ENCODE measurements at regions not wholly inside any gene's neighbourhood (a gene's known extent, or its start where the extent isn't known, plus 50 kb on each side); places are given as distances from the start of the nearest gene placed in this dataset.

- CTCF ChIA-PET: no interaction called here
- in situ Hi-C loops (cut with HindIII; ENCODE audit: low pct_unique_long_range_greater_than_20kb, low sequenced_read_pairs) (no loop called here), intact Hi-C loops (cut with micrococcal nuclease; ENCODE audit: unreplicated experiment) (no loop called here)
- Histone ChIP-seq H3K4me1 (ENCODE audit: control insufficient read depth, insufficient read depth, low read length) (no peaks in the 10 kb centered on the region), H3K9me3 (ENCODE audit: control insufficient read depth, insufficient read depth, low read depth, low read length) (no peaks in the 10 kb centered on the region), H3K27ac (ENCODE audit: low read length) (no peak overlapping the region), H3K27me3 (ENCODE audit: control insufficient read depth, insufficient read depth, low read length) (no peaks in the 10 kb centered on the region; the same call in 1 of the 2 replicates), H3K36me3 (ENCODE audit: control insufficient read depth, insufficient read depth, low read length) (no peaks in the 10 kb centered on the region), H3K4me3 (ENCODE audit: low read depth in 2 of 2, low read length in 2 of 2) (no peak overlapping the region)
- BruUV-seq (replicated peaks): no TSS peak
- DNase-seq (ENCODE audit: low read depth, low spot score) (no peak), ATAC-seq (no peak)
- POLR2A ChIA-PET: no interaction called here
- TF ChIP-seq REST (IDR thresholded peaks at IDR 0.05; ENCODE audit: insufficient read depth in 1 of 2, low read depth in 2 of 2, low read length in 1 of 2): no peak
- no peak for TF ChIP-seq POLR2AphosphoS5 (IDR thresholded peaks at IDR 0.05; ENCODE audit: low read depth, low read length)
- TF ChIP-seq, protein P1, sequence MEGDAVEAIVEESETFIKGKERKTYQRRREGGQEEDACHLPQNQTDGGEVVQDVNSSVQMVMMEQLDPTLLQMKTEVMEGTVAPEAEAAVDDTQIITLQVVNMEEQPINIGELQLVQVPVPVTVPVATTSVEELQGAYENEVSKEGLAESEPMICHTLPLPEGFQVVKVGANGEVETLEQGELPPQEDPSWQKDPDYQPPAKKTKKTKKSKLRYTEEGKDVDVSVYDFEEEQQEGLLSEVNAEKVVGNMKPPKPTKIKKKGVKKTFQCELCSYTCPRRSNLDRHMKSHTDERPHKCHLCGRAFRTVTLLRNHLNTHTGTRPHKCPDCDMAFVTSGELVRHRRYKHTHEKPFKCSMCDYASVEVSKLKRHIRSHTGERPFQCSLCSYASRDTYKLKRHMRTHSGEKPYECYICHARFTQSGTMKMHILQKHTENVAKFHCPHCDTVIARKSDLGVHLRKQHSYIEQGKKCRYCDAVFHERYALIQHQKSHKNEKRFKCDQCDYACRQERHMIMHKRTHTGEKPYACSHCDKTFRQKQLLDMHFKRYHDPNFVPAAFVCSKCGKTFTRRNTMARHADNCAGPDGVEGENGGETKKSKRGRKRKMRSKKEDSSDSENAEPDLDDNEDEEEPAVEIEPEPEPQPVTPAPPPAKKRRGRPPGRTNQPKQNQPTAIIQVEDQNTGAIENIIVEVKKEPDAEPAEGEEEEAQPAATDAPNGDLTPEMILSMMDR (IDR thresholded peaks at IDR 0.05): no peak
- TF ChIP-seq TCF7L2 (IDR thresholded peaks at IDR 0.05; ENCODE audit: low read depth, low read length): no peak
- no peak for TF ChIP-seq SIN3A (IDR thresholded peaks at IDR 0.05; ENCODE audit: borderline replicate concordance, insufficient read depth, low read depth, low read length)
Observed at GRCh38 chr14:22460461-22461195, 128.4 kb downstream of the DAD1 start.

- DNase-seq (ENCODE audit: low read depth, low spot score) (no peak), ATAC-seq (no peak)
- Histone ChIP-seq H3K27ac (ENCODE audit: low read length) (no peak overlapping the region), H3K27me3 (ENCODE audit: control insufficient read depth, insufficient read depth, low read length) (peaks cover 5% of the 10 kb centered on the region), H3K4me3 (ENCODE audit: low read depth in 2 of 2, low read length in 2 of 2) (no peak overlapping the region), H3K9me3 (ENCODE audit: control insufficient read depth, insufficient read depth, low read depth, low read length) (no peaks in the 10 kb centered on the region), H3K36me3 (ENCODE audit: control insufficient read depth, insufficient read depth, low read length) (no peaks in the 10 kb centered on the region), H3K4me1 (ENCODE audit: control insufficient read depth, insufficient read depth, low read length) (no peaks in the 10 kb centered on the region)
- ChIA-PET CTCF (no interaction called here), POLR2A (no interaction called here)
- in situ Hi-C loops (cut with HindIII; ENCODE audit: low pct_unique_long_range_greater_than_20kb, low sequenced_read_pairs): no loop called here
- TF ChIP-seq REST (IDR thresholded peaks at IDR 0.05; ENCODE audit: insufficient read depth in 1 of 2, low read depth in 2 of 2, low read length in 1 of 2) (no peak), TCF7L2 (IDR thresholded peaks at IDR 0.05; ENCODE audit: low read depth, low read length) (no peak), SIN3A (IDR thresholded peaks at IDR 0.05; ENCODE audit: borderline replicate concordance, insufficient read depth, low read depth, low read length) (no peak), POLR2AphosphoS5 (IDR thresholded peaks at IDR 0.05; ENCODE audit: low read depth, low read length) (no peak)
- TF ChIP-seq, protein P1 (IDR thresholded peaks at IDR 0.05): no peak
- intact Hi-C loops (cut with micrococcal nuclease; ENCODE audit: unreplicated experiment): no loop called here
- BruUV-seq (replicated peaks): no TSS peak
Observed at GRCh38 chr14:22458737-22459136, 130.3 kb downstream of the DAD1 start.
